AG10803 (cell line): ENCODE measurements at regions not wholly inside any gene's neighbourhood (a gene's known extent, or its start where the extent isn't known, plus 50 kb on each side); places are given as distances from the start of the nearest gene placed in this dataset.

Source experiments
- DNase-seq: peaks from one replicate; pipeline ENCODE4 v3.0.0; 2010; ENCODE audit warnings: low read depth
- H3K4me3 ChIP-seq: 2 replicates; pipeline ENCODE4 v1.5.1; 2011; ENCODE audit warnings: mild to moderate bottlenecking, low read length, control low read depth
- TF ChIP-seq, protein P1 (sequence below): conservative IDR thresholded peaks from 2 replicates; pipeline ENCODE4 v1.5.1; 2011; ENCODE audit warnings: mild to moderate bottlenecking, low read length, control low read depth, inconsistent platforms

GRCh38 chr9:121582641-121583040 lies 68.8 kb upstream of the DAB2IP start:
- no peak overlapping the region for H3K4me3 ChIP-seq
- no peak for DNase-seq
- TF ChIP-seq, protein P1, sequence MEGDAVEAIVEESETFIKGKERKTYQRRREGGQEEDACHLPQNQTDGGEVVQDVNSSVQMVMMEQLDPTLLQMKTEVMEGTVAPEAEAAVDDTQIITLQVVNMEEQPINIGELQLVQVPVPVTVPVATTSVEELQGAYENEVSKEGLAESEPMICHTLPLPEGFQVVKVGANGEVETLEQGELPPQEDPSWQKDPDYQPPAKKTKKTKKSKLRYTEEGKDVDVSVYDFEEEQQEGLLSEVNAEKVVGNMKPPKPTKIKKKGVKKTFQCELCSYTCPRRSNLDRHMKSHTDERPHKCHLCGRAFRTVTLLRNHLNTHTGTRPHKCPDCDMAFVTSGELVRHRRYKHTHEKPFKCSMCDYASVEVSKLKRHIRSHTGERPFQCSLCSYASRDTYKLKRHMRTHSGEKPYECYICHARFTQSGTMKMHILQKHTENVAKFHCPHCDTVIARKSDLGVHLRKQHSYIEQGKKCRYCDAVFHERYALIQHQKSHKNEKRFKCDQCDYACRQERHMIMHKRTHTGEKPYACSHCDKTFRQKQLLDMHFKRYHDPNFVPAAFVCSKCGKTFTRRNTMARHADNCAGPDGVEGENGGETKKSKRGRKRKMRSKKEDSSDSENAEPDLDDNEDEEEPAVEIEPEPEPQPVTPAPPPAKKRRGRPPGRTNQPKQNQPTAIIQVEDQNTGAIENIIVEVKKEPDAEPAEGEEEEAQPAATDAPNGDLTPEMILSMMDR = no peak

- no peak overlapping the region for H3K4me3 ChIP-seq
- TF ChIP-seq, protein P1 = no peak
Observed at GRCh38 chr9:121584421-121584820, 67.0 kb upstream of the DAB2IP start.

DNA sequence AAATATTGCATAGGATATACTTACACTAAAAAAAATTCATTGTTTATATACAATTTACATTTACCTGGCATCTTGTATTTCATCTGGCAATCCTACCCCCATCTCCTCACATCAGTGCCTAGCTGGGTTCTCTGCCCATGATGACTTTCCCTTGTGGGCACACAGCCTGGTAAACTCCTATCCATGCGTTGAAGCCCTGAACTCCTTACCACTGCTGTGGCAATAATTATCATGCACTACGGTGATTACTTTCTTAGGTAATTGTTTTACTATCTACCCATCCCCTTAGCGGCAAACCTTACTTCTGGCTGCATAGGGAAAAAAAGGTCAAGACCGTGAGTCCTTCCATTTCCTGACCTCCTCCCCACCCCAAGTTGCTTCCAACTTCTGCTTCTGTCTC lies 63.6 kb upstream of the DAB2IP start:
- TF ChIP-seq, protein P1 = no peak
- H3K4me3 ChIP-seq = no peak overlapping the region
- no peak for DNase-seq

More at GRCh38 chr9:121584421-121584820, 67.0 kb upstream of the DAB2IP start:
- no peak for DNase-seq

DNA sequence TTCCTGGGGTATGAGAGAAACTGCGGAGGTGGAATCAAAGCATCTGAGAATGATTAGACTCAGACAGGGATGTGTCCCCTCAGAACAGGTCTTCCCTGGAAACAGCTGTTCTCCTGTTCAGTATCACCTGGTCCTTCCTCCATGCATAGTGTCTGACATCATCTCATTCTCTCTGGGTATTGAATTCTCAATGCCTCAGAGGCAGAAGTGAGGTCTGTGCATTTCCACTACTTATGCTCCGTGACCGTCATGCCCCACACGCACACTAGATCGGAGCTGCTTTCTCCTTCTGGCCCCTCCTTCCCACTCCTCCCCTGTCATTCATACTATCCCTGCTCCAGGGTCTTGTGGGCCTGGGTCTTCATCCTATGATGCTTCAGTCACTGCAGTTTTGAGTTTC lies 61.4 kb upstream of the DAB2IP start:
- TF ChIP-seq, protein P1 = no peak
- H3K4me3 ChIP-seq = no peak overlapping the region
- DNase-seq = no peak

DNA sequence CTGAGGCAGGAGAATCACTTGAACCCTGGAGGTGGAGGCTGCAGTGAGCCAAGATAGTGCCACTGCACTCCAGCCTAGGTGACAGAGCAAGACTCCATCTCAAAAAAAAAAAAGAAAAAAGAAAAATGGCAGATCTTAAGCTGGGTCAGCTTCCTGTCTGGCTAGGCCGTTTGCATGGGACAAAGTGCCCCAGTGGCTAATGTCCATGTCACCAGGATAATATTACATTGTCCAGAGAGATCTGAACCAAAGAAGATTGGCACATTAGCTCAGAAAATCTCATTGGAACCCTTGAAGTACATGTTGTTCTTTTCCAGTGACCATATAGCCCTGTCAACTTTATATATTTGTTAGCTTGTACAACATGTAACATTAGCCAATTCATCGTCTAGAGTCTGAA lies 59.2 kb upstream of the DAB2IP start:
- no peak overlapping the region for H3K4me3 ChIP-seq
- DNase-seq = no peak
- TF ChIP-seq, protein P1 = no peak

DNA sequence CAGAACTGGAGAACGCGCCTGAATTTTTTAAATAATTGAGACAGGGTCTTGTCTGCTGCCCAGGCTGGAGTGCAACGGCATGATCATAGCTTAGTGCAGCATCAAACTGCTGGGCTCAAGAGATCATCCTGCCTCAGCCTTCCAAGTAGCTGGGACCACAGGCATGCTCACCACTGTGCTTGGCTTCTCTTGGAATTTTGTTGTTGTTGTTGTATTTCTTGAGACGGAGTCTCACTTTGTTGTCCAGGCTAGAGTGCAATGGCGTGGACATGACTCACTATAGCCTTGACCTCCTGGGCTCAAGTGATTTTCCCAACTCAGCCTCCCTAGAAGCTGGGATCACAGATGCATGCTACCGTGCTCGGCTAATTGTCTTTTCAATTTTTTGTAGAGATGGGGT lies 58.4 kb upstream of the DAB2IP start:
- peak; percentile 13 for DNase-seq
- TF ChIP-seq, protein P1 = no peak

GRCh38 chr9:121596515-121596914 lies 54.9 kb upstream of the DAB2IP start:
- peak; percentile 63 for DNase-seq
- H3K4me3 ChIP-seq = no peak overlapping the region
- TF ChIP-seq, protein P1 = no peak

More for the DNA sequence above, 58.4 kb upstream of the DAB2IP start:
- H3K4me3 ChIP-seq = no peak overlapping the region
